ENCODE measurements at regions not wholly inside any gene's neighbourhood (a gene's known extent, or its start where the extent isn't known, plus 50 kb on each side); places are given as distances from the start of the nearest gene placed in this dataset.
A peak's percentile ranks its signal among the peaks of the same experiment; 100 is the strongest.

DNA sequence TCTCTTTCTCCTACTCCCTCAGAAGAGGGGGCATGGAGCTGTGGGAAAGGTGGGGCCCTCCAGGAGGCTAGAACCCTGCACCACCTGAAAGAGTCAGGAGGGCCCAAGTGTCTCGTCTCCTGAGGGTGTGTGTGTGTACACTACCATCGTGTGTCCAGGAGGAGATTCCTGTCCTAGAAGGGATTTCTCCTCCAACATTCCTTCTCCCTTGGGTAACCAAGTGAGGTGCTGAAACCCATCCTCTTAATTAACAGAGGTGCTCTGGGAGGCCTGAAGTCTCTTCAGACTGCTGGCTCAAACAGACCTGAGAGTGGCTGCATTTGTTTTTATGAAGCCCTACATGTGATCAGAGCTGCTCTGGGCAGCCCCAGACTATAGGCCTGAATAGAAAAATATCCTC, 61.1 kb upstream of the FAM169A start:
- no peak for ATAC-seq
- no peak for DNase-seq
- Histone ChIP-seq H3K9me3 (no peaks in the 10 kb centered on the region), H3K27ac (no peak overlapping the region), H3K36me3 (no peaks in the 10 kb centered on the region), H3K4me1 (no peaks in the 10 kb centered on the region), H3K27me3 (no peaks in the 10 kb centered on the region), H3K4me3 (no peak overlapping the region)
- in situ Hi-C loops (cut with MboI; ENCODE audit: low sequenced_read_pairs in 4 of 4) (no loop called here), intact Hi-C loops (cut with DNase I; ENCODE audit: low total_unique reads) (no loop called here)
- TF ChIP-seq, protein P1, sequence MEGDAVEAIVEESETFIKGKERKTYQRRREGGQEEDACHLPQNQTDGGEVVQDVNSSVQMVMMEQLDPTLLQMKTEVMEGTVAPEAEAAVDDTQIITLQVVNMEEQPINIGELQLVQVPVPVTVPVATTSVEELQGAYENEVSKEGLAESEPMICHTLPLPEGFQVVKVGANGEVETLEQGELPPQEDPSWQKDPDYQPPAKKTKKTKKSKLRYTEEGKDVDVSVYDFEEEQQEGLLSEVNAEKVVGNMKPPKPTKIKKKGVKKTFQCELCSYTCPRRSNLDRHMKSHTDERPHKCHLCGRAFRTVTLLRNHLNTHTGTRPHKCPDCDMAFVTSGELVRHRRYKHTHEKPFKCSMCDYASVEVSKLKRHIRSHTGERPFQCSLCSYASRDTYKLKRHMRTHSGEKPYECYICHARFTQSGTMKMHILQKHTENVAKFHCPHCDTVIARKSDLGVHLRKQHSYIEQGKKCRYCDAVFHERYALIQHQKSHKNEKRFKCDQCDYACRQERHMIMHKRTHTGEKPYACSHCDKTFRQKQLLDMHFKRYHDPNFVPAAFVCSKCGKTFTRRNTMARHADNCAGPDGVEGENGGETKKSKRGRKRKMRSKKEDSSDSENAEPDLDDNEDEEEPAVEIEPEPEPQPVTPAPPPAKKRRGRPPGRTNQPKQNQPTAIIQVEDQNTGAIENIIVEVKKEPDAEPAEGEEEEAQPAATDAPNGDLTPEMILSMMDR (IDR thresholded peaks at IDR 0.05 in 4 of 5, conservative IDR thresholded peaks at IDR 0.05 in 1 of 5), result no peak
- no peak for TF ChIP-seq POLR2A (IDR thresholded peaks at IDR 0.05)

DNA sequence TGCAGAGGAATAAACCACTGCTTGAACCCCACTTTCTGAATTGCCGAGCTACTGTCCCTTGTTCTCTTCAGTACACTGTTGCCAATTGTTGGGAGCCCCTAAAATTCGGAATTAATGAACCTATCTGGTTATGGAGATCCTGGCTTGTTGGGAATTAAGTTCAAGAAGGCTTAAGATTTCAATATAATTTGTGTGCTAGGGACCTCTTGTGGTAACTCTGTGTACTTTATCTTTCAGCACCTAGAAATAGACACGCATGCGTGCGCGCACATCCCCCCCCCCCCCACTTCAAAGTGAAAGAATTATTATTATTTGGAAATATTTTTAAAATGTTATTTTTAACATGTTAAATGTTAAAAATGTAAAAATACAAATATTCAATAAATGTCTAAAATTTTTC, 53.3 kb upstream of the FAM169A start:
- ATAC-seq, result no peak
- intact Hi-C loops (cut with DNase I; ENCODE audit: low total_unique reads), result loop anchor here (5.0 kb wide), 1 partner anchor 247 kb away; no protein-coding TSS in a partner anchor
- TF ChIP-seq, protein P1 (IDR thresholded peaks at IDR 0.05 in 4 of 5, conservative IDR thresholded peaks at IDR 0.05 in 1 of 5), result peak in 3 of 5 experiments; percentile 25 to 29 (median 27)
- TF ChIP-seq POLR2A (IDR thresholded peaks at IDR 0.05), result no peak

DNA sequence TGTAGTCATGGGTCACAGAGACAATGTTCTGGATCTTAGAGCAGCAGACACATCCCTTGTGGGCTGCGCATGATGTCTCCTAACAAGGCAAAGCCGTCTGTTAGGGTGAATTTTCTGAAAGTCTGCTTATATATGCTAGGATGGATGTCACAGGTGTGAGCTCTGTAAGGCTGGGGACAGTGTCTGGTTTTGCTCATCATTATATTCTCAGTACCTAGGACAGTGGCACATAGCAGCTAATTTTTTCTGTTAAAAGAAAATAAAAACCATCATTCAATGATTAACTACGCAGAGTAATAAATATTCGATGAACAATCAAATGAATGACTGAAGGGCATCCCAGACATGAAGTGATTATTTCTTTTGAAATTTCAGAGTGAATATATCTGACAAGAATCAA, 52.9 kb upstream of the FAM169A start:
- ATAC-seq (no peak), DNase-seq (no peak)
- Histone ChIP-seq H3K36me3 (no peaks in the 10 kb centered on the region), H3K27ac (no peak overlapping the region), H3K4me1 (no peaks in the 10 kb centered on the region), H3K27me3 (no peaks in the 10 kb centered on the region), H3K4me3 (no peak overlapping the region), H3K9me3 (no peaks in the 10 kb centered on the region)
- TF ChIP-seq, protein P1 (IDR thresholded peaks at IDR 0.05 in 4 of 5, conservative IDR thresholded peaks at IDR 0.05 in 1 of 5), result no peak
- no peak for TF ChIP-seq POLR2A (IDR thresholded peaks at IDR 0.05)
- in situ Hi-C loops (cut with MboI; ENCODE audit: low sequenced_read_pairs in 4 of 4) (loop anchor here in 1 of 4 donors (25.0 kb wide), 1 partner anchor 257 kb away; no protein-coding TSS in a partner anchor), intact Hi-C loops (cut with DNase I; ENCODE audit: low total_unique reads) (loop anchor here (5.0 kb wide), 1 partner anchor 247 kb away; no protein-coding TSS in a partner anchor)

More for the DNA sequence above, 53.3 kb upstream of the FAM169A start:
- H3K9me3 ChIP-seq, result no peaks in the 10 kb centered on the region
- DNase-seq, result no peak
- in situ Hi-C loops (cut with MboI; ENCODE audit: low sequenced_read_pairs in 4 of 4), result loop anchor here in 1 of 4 donors (25.0 kb wide), 1 partner anchor 257 kb away; no protein-coding TSS in a partner anchor
- H3K27me3 ChIP-seq, result no peaks in the 10 kb centered on the region
- H3K4me1 ChIP-seq, result no peaks in the 10 kb centered on the region
- no peak overlapping the region for H3K4me3 ChIP-seq
- no peaks in the 10 kb centered on the region for H3K36me3 ChIP-seq
- H3K27ac ChIP-seq, result no peak overlapping the region

DNA sequence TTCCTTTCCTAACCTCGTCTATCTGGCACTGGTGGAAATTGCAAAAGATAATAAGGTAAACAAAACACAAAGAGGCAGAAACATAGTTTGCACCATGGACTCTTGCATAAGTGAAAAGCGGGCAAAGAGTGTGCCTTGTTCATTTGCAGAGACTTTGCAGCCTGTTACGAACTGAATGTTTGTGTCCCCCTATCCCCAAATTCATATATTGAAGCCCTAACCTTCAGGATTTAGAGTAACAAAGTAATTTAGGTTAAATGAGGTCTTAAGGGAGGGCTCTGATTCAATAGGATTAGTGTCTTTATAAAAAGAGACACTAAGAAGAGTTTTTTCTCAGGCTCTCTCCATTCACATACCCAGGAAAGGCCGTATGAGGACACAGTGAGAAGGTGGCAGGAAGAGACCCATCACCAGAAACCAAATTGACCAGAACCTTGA, 52.1 kb upstream of the FAM169A start:
- ATAC-seq, result no peak

More for the DNA sequence above, 52.1 kb upstream of the FAM169A start:
- in situ Hi-C loops (cut with MboI; ENCODE audit: low sequenced_read_pairs in 4 of 4) (loop anchor here in 1 of 4 donors (25.0 kb wide), 1 partner anchor 256 kb away; no protein-coding TSS in a partner anchor), intact Hi-C loops (cut with DNase I; ENCODE audit: low total_unique reads) (loop anchor here (5.0 kb wide), 1 partner anchor 246 kb away; no protein-coding TSS in a partner anchor)
- Histone ChIP-seq H3K4me3 (no peak overlapping the region), H3K27ac (no peak overlapping the region), H3K27me3 (no peaks in the 10 kb centered on the region), H3K4me1 (no peaks in the 10 kb centered on the region), H3K9me3 (no peaks in the 10 kb centered on the region), H3K36me3 (no peaks in the 10 kb centered on the region)
- DNase-seq, result no peak
- no peak for TF ChIP-seq POLR2A (IDR thresholded peaks at IDR 0.05)
- TF ChIP-seq, protein P1 (IDR thresholded peaks at IDR 0.05 in 4 of 5, conservative IDR thresholded peaks at IDR 0.05 in 1 of 5), result no peak

Measured in gastrocnemius medialis (tissue), 4 donors.